ENCODE measurements at regions not wholly inside any gene's neighbourhood (a gene's known extent, or its start where the extent isn't known, plus 50 kb on each side); places are given as distances from the start of the nearest gene placed in this dataset.
"Not testable (repeated sequence)": the region's sequence is repeated elsewhere in the genome, so short reads cannot be mapped to it uniquely, and the experiment has no call there.

GRCh38 chr5:27769748-27770402, 731.5 kb upstream of the CDH9 start:
- H3K27me3 ChIP-seq (ENCODE audit: insufficient read depth, low read length, poor library complexity): no peaks in the 10 kb centered on the region
- H2AFZ ChIP-seq (ENCODE audit: low read depth, low read length): no peak overlapping the region
- H3K79me2 ChIP-seq (ENCODE audit: insufficient read depth, low read length): no peaks in the 10 kb centered on the region
- ATAC-seq (ENCODE audit: insufficient read depth, low read depth): no peak
- no peaks in the 10 kb centered on the region for H4K20me1 ChIP-seq (ENCODE audit: insufficient read depth, low read length)
- no peak for DNase-seq
- H3K27ac ChIP-seq (ENCODE audit: low read length): no peak overlapping the region
- H3K4me2 ChIP-seq (ENCODE audit: insufficient read depth, low read length): no peak overlapping the region
- no peaks in the 10 kb centered on the region for H3K36me3 ChIP-seq (ENCODE audit: insufficient read depth, low read length)
- H3K9me3 ChIP-seq (ENCODE audit: insufficient read depth, low read length, severe bottlenecking): no peaks in the 10 kb centered on the region
- no peak overlapping the region for H3K4me3 ChIP-seq (ENCODE audit: low read depth in 1 of 2, low read length in 2 of 2)
- H3K9ac ChIP-seq (ENCODE audit: low read depth, low read length): no peak overlapping the region
- H3K4me1 ChIP-seq (ENCODE audit: insufficient read depth, low read length): no peaks in the 10 kb centered on the region
- TF ChIP-seq CTCF (IDR thresholded peaks at IDR 0.05; ENCODE audit: borderline replicate concordance, extremely low read depth, low read length, poor library complexity, severe bottlenecking): no peak
- TF ChIP-seq EZH2 (IDR thresholded peaks at IDR 0.05; ENCODE audit: borderline replicate concordance, low read depth, low read length, severe bottlenecking): no peak

GRCh38 chr5:27748847-27749246, 710.5 kb upstream of the CDH9 start:
- H3K4me1 ChIP-seq (ENCODE audit: insufficient read depth, low read length): no peaks in the 10 kb centered on the region
- H3K4me3 ChIP-seq (ENCODE audit: low read depth in 1 of 2, low read length in 2 of 2): no peak overlapping the region
- H4K20me1 ChIP-seq (ENCODE audit: insufficient read depth, low read length): no peaks in the 10 kb centered on the region
- no peaks in the 10 kb centered on the region for H3K27me3 ChIP-seq (ENCODE audit: insufficient read depth, low read length, poor library complexity)
- ATAC-seq (ENCODE audit: insufficient read depth, low read depth) (no peak), DNase-seq (no peak)
- no peaks in the 10 kb centered on the region for H3K79me2 ChIP-seq (ENCODE audit: insufficient read depth, low read length)
- no peaks in the 10 kb centered on the region for H3K36me3 ChIP-seq (ENCODE audit: insufficient read depth, low read length)
- no peak overlapping the region for H3K9ac ChIP-seq (ENCODE audit: low read depth, low read length)
- TF ChIP-seq EZH2 (IDR thresholded peaks at IDR 0.05; ENCODE audit: borderline replicate concordance, low read depth, low read length, severe bottlenecking) (no peak), CTCF (IDR thresholded peaks at IDR 0.05; ENCODE audit: borderline replicate concordance, extremely low read depth, low read length, poor library complexity, severe bottlenecking) (no peak)
- no peak overlapping the region for H2AFZ ChIP-seq (ENCODE audit: low read depth, low read length)
- H3K9me3 ChIP-seq (ENCODE audit: insufficient read depth, low read length, severe bottlenecking): no peaks in the 10 kb centered on the region
- no peak overlapping the region for H3K4me2 ChIP-seq (ENCODE audit: insufficient read depth, low read length)
- no peak overlapping the region for H3K27ac ChIP-seq (ENCODE audit: low read length)

GRCh38 chr5:27743383-27743979, 705.1 kb upstream of the CDH9 start:
- H3K4me3 ChIP-seq (ENCODE audit: low read depth in 1 of 2, low read length in 2 of 2): not testable (repeated sequence)

GRCh38 chr5:27742805-27743204, 704.4 kb upstream of the CDH9 start:
- no peaks in the 10 kb centered on the region for H3K36me3 ChIP-seq (ENCODE audit: insufficient read depth, low read length)
- no peaks in the 10 kb centered on the region for H4K20me1 ChIP-seq (ENCODE audit: insufficient read depth, low read length)
- no peaks in the 10 kb centered on the region for H3K79me2 ChIP-seq (ENCODE audit: insufficient read depth, low read length)
- H3K9me3 ChIP-seq (ENCODE audit: insufficient read depth, low read length, severe bottlenecking): no peaks in the 10 kb centered on the region
- H3K27me3 ChIP-seq (ENCODE audit: insufficient read depth, low read length, poor library complexity): no peaks in the 10 kb centered on the region
- TF ChIP-seq CTCF (IDR thresholded peaks at IDR 0.05; ENCODE audit: borderline replicate concordance, extremely low read depth, low read length, poor library complexity, severe bottlenecking): no peak
- no peak for TF ChIP-seq EZH2 (IDR thresholded peaks at IDR 0.05; ENCODE audit: borderline replicate concordance, low read depth, low read length, severe bottlenecking)
- H2AFZ ChIP-seq (ENCODE audit: low read depth, low read length): no peak overlapping the region
- no peak overlapping the region for H3K27ac ChIP-seq (ENCODE audit: low read length)
- no peak overlapping the region for H3K4me3 ChIP-seq (ENCODE audit: low read depth in 1 of 2, low read length in 2 of 2)
- no peak for ATAC-seq (ENCODE audit: insufficient read depth, low read depth)
- H3K4me2 ChIP-seq (ENCODE audit: insufficient read depth, low read length): no peak overlapping the region
- no peak overlapping the region for H3K9ac ChIP-seq (ENCODE audit: low read depth, low read length)
- no peaks in the 10 kb centered on the region for H3K4me1 ChIP-seq (ENCODE audit: insufficient read depth, low read length)
- no peak for DNase-seq

More at GRCh38 chr5:27743383-27743979, 705.1 kb upstream of the CDH9 start:
- H3K9me3 ChIP-seq (ENCODE audit: insufficient read depth, low read length, severe bottlenecking); H3K27ac ChIP-seq (ENCODE audit: low read length); H2AFZ ChIP-seq (ENCODE audit: low read depth, low read length); H3K27me3 ChIP-seq (ENCODE audit: insufficient read depth, low read length, poor library complexity); H3K9ac ChIP-seq (ENCODE audit: low read depth, low read length); ATAC-seq (ENCODE audit: insufficient read depth, low read depth); DNase-seq; H3K79me2 ChIP-seq (ENCODE audit: insufficient read depth, low read length); H3K4me2 ChIP-seq (ENCODE audit: insufficient read depth, low read length); H3K4me1 ChIP-seq (ENCODE audit: insufficient read depth, low read length); H3K36me3 ChIP-seq (ENCODE audit: insufficient read depth, low read length); H4K20me1 ChIP-seq (ENCODE audit: insufficient read depth, low read length): not testable (repeated sequence)

Data from DND-41 (cell line).